ENCODE measurements at regions not wholly inside any gene's neighbourhood (a gene's known extent, or its start where the extent isn't known, plus 50 kb on each side); places are given as distances from the start of the nearest gene placed in this dataset.

GRCh38 chr16:75931970-75932369 is 205.7 kb upstream of the CPHXL start:
- TF ChIP-seq CTCF (IDR thresholded peaks at IDR 0.05), result no peak
- TF ChIP-seq POLR2A (IDR thresholded peaks at IDR 0.05), result no peak
